Upper lobe of left lung (tissue), 6 donors: ENCODE measurements at regions not wholly inside any gene's neighbourhood (a gene's known extent, or its start where the extent isn't known, plus 50 kb on each side); places are given as distances from the start of the nearest gene placed in this dataset.
"Not testable (repeated sequence)": the region's sequence is repeated elsewhere in the genome, so short reads cannot be mapped to it uniquely, and the experiment has no call there.

Experiments
- ATAC-seq, 2 donors: fragments of 200-7000 bp; cut with Tn5 transposase; one replicate each; pipeline ENCODE4 v1.9.1; 2022; ENCODE audit warnings: mild to moderate bottlenecking in 2 of 2, moderate library complexity in 2 of 2; ENCODE audit not compliant: low FRiP score in 2 of 2
- DNase-seq, 2 donors: peaks; one replicate each; pipeline ENCODE4 v3.0.0-alpha.2; 2019 to 2020
- H3K27ac ChIP-seq, 4 donors: fragments of 200-600 bp; sonication (generic); one replicate each; pipeline ENCODE4 v1.5.1; 2016 to 2019
- H3K27me3 ChIP-seq, 4 donors: fragments of 200-600 bp; sonication (generic); one replicate each; pipeline ENCODE4 v1.5.1; 2017 to 2019
- H3K36me3 ChIP-seq, 4 donors: fragments of 200-600 bp; sonication (generic); one replicate each; pipeline ENCODE4 v1.5.1; 2016 to 2019
- H3K4me1 ChIP-seq, 4 donors: fragments of 200-600 bp; sonication (generic); one replicate each; pipeline ENCODE4 v1.5.1; 2018 to 2019
- H3K4me3 ChIP-seq, 4 donors: fragments of 200-600 bp; sonication (generic); one replicate each; pipeline ENCODE4 v1.5.1; 2017 to 2019; ENCODE audit warnings: mild to moderate bottlenecking in 2 of 4, moderate library complexity in 1 of 4
- H3K9me3 ChIP-seq, 4 donors: fragments of 200-600 bp; sonication (generic); one replicate each; pipeline ENCODE4 v1.5.1; 2018 to 2019
- EP300 ChIP-seq, 4 donors: sonication (generic); formaldehyde crosslinking; IDR thresholded peaks; one replicate each; pipeline ENCODE4 v1.5.1; 2017; ENCODE audit warnings: antibody characterized with exemption in 4 of 4, control low read depth in 2 of 4
- POLR2A ChIP-seq, 4 donors: fragments of 450-650 bp; IDR thresholded peaks; one replicate each; pipeline ENCODE4 v1.5.1; 2016 to 2017; ENCODE audit warnings: antibody characterized with exemption in 4 of 4, mild to moderate bottlenecking in 2 of 4
- POLR2AphosphoS5 ChIP-seq, 2 donors: sonication (generic); formaldehyde crosslinking; IDR thresholded peaks; one replicate each; pipeline ENCODE4 v1.5.1; 2017; ENCODE audit warnings: antibody characterized with exemption in 2 of 2
- WGBS, 2 donors: methylation state at CpG; one replicate each; pipeline ENCODE4 v1.1.5; 2017 to 2018; 5-methylcytosine and 5-hydroxymethylcytosine counted together
- TF ChIP-seq, protein P1 (sequence below), 6 experiments: fragments of 450-650 bp in 4 of 6; fragments of 200-600 bp in 2 of 6; sonication (generic) in 2 of 6; IDR thresholded peaks; one replicate each; pipeline ENCODE4 v1.5.1; 2016 to 2019; ENCODE audit warnings: antibody characterized with exemption in 6 of 6
- donor health status: DM: no; HTN: no; CAD: no; lungs with moderate emphysema.
- donor health status: DM: no; HTN: yes; CAD: no; lungs with severe emphysema.

DNA sequence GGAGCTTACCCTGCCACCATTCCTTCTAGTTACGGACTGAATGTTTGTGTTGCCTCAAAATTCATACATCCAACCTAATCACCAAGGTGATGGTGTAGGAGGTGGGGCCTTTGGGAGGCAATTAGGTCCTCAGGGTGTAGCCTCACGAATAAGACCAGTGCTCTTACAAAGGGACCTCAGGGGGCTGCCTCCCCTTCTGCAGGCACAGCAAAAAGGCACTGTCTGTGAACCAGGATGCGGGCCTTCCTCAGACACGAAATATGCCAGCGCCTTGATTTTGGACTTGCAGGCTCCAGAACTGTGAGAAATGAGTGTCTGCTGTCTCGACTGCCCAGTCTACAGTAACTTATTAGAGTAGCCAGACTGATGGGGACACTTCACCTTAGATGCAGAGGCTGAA lies 150.4 kb upstream of the HDAC4 start:
- Histone ChIP-seq H3K4me3 (no peak overlapping the region), H3K27ac (no peak overlapping the region), H3K9me3 (no peaks in the 10 kb centered on the region), H3K4me1 (no peaks in the 10 kb centered on the region), H3K27me3 (no peaks in the 10 kb centered on the region), H3K36me3 (no peaks in the 10 kb centered on the region)
- 87 to 93% methylated on average over 5 to 6 of the region's 6 CpGs for WGBS, 2 donors
- no peak for DNase-seq
- ATAC-seq, result no peak
- TF ChIP-seq, protein P1, sequence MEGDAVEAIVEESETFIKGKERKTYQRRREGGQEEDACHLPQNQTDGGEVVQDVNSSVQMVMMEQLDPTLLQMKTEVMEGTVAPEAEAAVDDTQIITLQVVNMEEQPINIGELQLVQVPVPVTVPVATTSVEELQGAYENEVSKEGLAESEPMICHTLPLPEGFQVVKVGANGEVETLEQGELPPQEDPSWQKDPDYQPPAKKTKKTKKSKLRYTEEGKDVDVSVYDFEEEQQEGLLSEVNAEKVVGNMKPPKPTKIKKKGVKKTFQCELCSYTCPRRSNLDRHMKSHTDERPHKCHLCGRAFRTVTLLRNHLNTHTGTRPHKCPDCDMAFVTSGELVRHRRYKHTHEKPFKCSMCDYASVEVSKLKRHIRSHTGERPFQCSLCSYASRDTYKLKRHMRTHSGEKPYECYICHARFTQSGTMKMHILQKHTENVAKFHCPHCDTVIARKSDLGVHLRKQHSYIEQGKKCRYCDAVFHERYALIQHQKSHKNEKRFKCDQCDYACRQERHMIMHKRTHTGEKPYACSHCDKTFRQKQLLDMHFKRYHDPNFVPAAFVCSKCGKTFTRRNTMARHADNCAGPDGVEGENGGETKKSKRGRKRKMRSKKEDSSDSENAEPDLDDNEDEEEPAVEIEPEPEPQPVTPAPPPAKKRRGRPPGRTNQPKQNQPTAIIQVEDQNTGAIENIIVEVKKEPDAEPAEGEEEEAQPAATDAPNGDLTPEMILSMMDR (IDR thresholded peaks at IDR 0.05), result no peak
- TF ChIP-seq EP300 (IDR thresholded peaks at IDR 0.05) (no peak), POLR2AphosphoS5 (IDR thresholded peaks at IDR 0.05) (no peak), POLR2A (IDR thresholded peaks at IDR 0.05) (no peak)

GRCh38 chr2:239550357-239550756 lies 149.5 kb upstream of the HDAC4 start:
- Histone ChIP-seq H3K4me3 (no peak overlapping the region), H3K36me3 (no peaks in the 10 kb centered on the region), H3K27ac (no peak overlapping the region), H3K27me3 (no peaks in the 10 kb centered on the region), H3K9me3 (no peaks in the 10 kb centered on the region), H3K4me1 (no peaks in the 10 kb centered on the region)
- TF ChIP-seq, protein P1 (IDR thresholded peaks at IDR 0.05), result no peak
- no peak for TF ChIP-seq POLR2A (IDR thresholded peaks at IDR 0.05)
- TF ChIP-seq POLR2AphosphoS5 (IDR thresholded peaks at IDR 0.05), result no peak
- no peak for TF ChIP-seq EP300 (IDR thresholded peaks at IDR 0.05)
- ATAC-seq, result no peak
- DNase-seq, result no peak
- 60 to 83% methylated on average over 2 of the region's 3 CpGs for WGBS, 2 donors

DNA sequence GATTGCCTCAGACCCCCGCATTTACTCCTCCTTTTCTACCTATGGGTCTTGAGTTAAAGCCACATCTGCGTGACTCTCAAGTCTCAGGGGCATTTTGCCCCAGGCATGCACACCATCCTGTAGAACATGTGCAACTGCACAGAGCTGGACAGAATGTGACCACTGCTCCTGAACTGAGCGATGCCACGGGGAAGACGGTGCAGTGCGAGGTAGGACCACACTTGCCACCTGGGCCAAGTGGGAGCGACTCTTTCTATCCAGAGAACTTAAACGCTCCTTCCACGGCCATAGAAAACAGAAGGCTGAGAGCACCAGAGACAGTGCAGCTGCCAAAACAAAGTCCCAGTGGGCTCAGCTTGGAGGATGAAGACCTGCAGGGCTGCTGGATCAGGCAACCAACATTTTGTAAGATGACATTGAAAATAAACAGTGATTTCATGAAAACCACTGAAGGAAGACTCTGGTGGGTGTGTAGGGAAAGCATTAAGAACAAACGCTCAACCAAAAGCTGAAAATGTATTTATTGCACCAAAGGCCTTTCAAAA lies 149.0 kb upstream of the HDAC4 start:
- Histone ChIP-seq H3K27ac (no peak overlapping the region), H3K27me3 (no peaks in the 10 kb centered on the region), H3K36me3 (no peaks in the 10 kb centered on the region), H3K9me3 (no peaks in the 10 kb centered on the region), H3K4me1 (no peaks in the 10 kb centered on the region), H3K4me3 (no peak overlapping the region)
- WGBS, 2 donors, result 91 to 94% methylated on average over 10 of the region's 10 CpGs
- DNase-seq (no peak), ATAC-seq (no peak)
- TF ChIP-seq, protein P1 (IDR thresholded peaks at IDR 0.05), result no peak
- TF ChIP-seq EP300 (IDR thresholded peaks at IDR 0.05) (no peak), POLR2A (IDR thresholded peaks at IDR 0.05) (no peak), POLR2AphosphoS5 (IDR thresholded peaks at IDR 0.05) (no peak)

DNA sequence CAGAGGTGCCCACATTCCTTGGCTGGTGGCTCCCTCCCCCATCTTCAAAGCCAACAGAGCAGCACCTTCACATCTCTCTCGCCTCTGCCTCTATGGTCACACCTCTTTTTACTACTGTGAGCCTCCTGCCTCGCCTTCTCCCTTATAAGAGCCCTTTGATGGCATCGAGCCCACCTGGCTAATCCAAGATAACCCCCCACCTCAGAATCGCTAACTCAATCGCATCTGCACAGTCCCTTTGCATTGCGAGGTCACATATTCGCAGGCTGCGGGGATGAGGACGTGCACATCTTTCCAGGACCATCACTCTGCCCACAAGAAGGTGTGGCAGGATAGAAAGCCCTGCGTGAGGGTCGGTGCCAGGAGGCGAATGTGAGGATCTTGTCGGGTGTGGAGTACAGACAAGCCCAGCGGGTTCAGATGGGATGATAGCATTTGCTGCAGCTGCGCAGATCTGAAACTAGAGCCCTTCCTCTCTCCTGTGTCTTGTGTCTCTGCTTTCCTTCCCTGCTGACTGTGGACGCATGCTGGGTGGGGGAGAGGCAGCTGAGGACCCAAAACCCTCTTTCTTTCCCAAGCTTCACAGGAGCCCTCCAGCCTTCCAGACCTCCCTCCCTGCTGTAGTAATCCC lies 148.3 kb upstream of the HDAC4 start:
- 89 to 91% methylated on average over 16 of the region's 16 CpGs for WGBS, 2 donors
- Histone ChIP-seq H3K27me3 (no peaks in the 10 kb centered on the region), H3K27ac (no peak overlapping the region), H3K4me3 (no peak overlapping the region), H3K36me3 (no peaks in the 10 kb centered on the region), H3K4me1 (no peaks in the 10 kb centered on the region), H3K9me3 (no peaks in the 10 kb centered on the region)
- TF ChIP-seq EP300 (IDR thresholded peaks at IDR 0.05) (no peak), POLR2A (IDR thresholded peaks at IDR 0.05) (no peak), POLR2AphosphoS5 (IDR thresholded peaks at IDR 0.05) (no peak)
- ATAC-seq (no peak), DNase-seq (peak in 1 of 2 donors; percentile 15)

DNA sequence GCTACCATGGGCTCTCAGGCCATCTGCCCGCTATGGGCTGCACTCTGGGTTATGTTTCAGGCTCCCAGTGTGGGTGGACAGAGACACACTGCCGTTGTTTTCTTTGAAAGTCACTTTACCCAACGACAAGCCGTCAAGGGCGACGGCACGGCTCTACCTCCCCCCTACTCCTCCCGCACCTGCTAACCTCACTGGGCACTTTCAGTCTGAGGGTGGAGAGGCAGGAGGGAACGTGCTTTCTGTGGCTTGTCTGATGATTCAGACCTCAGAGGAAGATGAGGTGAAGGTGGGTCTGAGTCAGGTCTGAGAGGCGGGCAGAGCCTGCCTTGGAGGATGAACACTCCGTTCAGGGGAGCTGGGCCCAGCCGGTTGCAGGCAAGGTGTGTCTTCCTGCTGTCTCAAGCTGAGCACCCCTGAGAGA lies 147.6 kb upstream of the HDAC4 start:
- TF ChIP-seq EP300 (IDR thresholded peaks at IDR 0.05) (no peak), POLR2A (IDR thresholded peaks at IDR 0.05) (no peak)
- TF ChIP-seq, protein P1 (IDR thresholded peaks at IDR 0.05), result no peak
- 78 to 90% methylated on average over 12 of the region's 12 CpGs for WGBS, 2 donors
- no peak overlapping the region for H3K4me3 ChIP-seq
- DNase-seq (no peak), ATAC-seq (no peak)
- H3K36me3 ChIP-seq, result no peaks in the 10 kb centered on the region
- H3K9me3 ChIP-seq, result no peaks in the 10 kb centered on the region
- H3K4me1 ChIP-seq, result no peaks in the 10 kb centered on the region
- H3K27me3 ChIP-seq, result no peaks in the 10 kb centered on the region
- no peak overlapping the region for H3K27ac ChIP-seq

DNA sequence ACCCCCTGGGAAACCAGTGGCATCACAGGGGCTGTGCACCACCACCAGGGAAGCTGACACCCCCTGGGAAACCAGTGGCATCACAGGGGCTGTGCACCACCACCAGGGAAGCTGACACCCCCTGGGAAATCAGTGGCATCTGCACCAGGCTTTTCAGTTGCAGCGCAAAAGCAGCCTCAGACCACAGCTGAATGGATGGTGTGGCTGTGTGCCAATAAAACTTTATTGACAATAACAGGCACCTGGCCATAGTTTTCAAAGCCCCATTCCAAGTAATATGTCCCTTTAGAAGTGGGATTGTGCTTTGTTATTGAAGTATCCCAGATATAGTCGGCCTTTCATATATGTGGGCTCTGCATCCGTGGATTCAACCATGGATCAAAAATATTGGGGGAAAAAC lies 146.3 kb upstream of the HDAC4 start:
- not testable (repeated sequence) for H3K9me3 ChIP-seq, ATAC-seq, H3K4me3 ChIP-seq, H3K27me3 ChIP-seq, DNase-seq, H3K36me3 ChIP-seq, H3K27ac ChIP-seq, H3K4me1 ChIP-seq
- WGBS, 2 donors, result 91 to 98% methylated on average over 2 to 3 of the region's 3 CpGs
